Renal pelvis (tissue), 1 donor: ENCODE measurements at regions not wholly inside any gene's neighbourhood (a gene's known extent, or its start where the extent isn't known, plus 50 kb on each side); places are given as distances from the start of the nearest gene placed in this dataset.

ENCODE experiments used
- DNase-seq: peaks from one replicate; pipeline ENCODE4 v3.0.0-alpha.2; 2013

- DNase-seq = no peak
These were observed 58.8 kb upstream of the MKLN1 start for GRCh38 chr7:131268906-131269305.

- no peak for DNase-seq
These were observed 55.6 kb upstream of the MKLN1 start for GRCh38 chr7:131272086-131272485.

GRCh38 chr7:131274986-131275385 is 52.7 kb upstream of the MKLN1 start:
- DNase-seq = no peak

GRCh38 chr7:131276190-131276589 is 51.5 kb upstream of the MKLN1 start:
- no peak for DNase-seq

- no peak for DNase-seq
These were observed 50.9 kb upstream of the MKLN1 start for GRCh38 chr7:131276748-131277147.
